ENCODE measurements at regions not wholly inside any gene's neighbourhood (a gene's known extent, or its start where the extent isn't known, plus 50 kb on each side); places are given as distances from the start of the nearest gene placed in this dataset.

DNA sequence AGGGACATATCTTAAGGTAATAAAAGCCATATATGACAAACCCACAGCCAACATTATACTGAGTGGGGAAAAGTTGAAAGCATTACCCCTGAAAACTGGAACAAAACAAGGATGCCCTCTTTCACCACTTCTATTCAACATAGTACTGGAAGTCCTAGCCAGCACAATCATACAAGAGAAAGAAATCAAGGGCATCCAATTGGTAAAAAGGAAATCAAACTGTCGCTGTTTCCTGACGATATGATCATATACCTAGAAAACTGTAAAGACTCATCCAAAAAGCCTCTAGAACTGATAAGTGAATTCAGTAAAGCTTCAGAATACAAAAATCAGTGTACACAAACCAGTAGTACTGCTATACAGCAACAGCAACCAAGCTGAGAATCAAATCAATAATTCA lies 53.8 kb upstream of the PSME4 start:
- Histone ChIP-seq H3K9me3 (replicated peaks) (peaks cover 14% of the 10 kb centered on the region), H3K4me1 (peaks cover 2% of the 10 kb centered on the region), H3K36me3 (peaks cover 6% of the 10 kb centered on the region), H3K27ac (replicated peaks) (no peak overlapping the region), H3K4me3 (no peak overlapping the region), H3K27me3 (ENCODE audit: low read depth) (no peaks in the 10 kb centered on the region)
- DNase-seq, result no peak
- intact Hi-C loops (cut with micrococcal nuclease), result no loop called here
- TF ChIP-seq, protein P1, sequence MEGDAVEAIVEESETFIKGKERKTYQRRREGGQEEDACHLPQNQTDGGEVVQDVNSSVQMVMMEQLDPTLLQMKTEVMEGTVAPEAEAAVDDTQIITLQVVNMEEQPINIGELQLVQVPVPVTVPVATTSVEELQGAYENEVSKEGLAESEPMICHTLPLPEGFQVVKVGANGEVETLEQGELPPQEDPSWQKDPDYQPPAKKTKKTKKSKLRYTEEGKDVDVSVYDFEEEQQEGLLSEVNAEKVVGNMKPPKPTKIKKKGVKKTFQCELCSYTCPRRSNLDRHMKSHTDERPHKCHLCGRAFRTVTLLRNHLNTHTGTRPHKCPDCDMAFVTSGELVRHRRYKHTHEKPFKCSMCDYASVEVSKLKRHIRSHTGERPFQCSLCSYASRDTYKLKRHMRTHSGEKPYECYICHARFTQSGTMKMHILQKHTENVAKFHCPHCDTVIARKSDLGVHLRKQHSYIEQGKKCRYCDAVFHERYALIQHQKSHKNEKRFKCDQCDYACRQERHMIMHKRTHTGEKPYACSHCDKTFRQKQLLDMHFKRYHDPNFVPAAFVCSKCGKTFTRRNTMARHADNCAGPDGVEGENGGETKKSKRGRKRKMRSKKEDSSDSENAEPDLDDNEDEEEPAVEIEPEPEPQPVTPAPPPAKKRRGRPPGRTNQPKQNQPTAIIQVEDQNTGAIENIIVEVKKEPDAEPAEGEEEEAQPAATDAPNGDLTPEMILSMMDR (IDR thresholded peaks at IDR 0.05; ENCODE audit: borderline replicate concordance), result no peak

DNA sequence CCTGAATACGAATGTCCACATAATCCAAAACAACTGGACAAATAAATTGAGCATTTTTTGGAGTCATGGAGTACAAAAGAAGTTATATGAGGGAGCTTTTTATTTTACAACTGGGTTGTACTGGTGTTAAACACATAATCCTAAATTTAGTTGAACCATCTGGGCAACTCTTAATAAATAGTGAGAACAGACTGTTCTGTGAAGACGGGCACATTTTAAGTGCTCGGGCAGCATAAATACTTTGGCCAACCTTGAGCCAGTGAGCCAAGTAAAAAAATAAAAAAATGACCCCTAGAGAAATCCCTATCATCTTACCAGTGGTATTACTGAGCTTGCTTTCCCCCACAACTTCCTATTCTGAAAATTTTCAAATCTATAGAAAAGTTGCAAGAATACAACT lies 50.9 kb upstream of the PSME4 start:
- H3K27ac ChIP-seq (replicated peaks), result peak overlapping the region; percentile 56
- TF ChIP-seq, protein P1 (IDR thresholded peaks at IDR 0.05; ENCODE audit: borderline replicate concordance), result no peak
- peaks cover 6% of the 10 kb centered on the region for H3K36me3 ChIP-seq
- intact Hi-C loops (cut with micrococcal nuclease), result no loop called here
- H3K4me3 ChIP-seq, result no peak overlapping the region
- no peaks in the 10 kb centered on the region for H3K4me1 ChIP-seq
- no peak for DNase-seq
- peaks cover 14% of the 10 kb centered on the region for H3K9me3 ChIP-seq (replicated peaks)
- H3K27me3 ChIP-seq (ENCODE audit: low read depth), result no peaks in the 10 kb centered on the region

DNA sequence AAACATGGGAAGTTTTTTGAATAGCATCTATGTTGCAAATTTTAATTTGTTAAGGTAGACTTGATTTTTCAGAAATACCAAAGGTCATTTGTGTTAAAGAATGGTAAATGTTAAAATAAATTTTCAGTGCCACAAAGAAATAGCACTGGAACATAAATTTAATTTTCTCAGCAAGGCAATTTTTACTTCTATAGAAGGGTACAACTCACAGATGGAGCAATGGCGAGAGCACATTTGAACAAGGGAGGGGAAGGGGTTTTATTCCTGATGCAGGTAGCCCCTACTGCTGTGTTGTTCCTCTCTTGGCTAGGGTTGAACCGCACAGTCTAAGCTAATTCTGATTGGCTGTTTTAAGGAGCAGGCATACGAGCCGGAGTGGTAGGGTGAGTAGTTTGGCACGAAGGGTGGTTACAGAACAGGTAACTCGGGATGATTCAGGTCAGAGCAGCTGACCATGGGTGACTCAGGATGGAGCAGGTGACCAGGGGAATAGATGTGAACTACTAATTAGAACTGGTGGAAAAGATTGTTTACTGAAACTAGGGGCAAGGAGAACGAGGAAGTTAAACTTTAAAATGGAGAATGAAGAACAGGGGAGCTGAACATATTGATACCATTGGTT lies 50.1 kb upstream of the PSME4 start:
- Histone ChIP-seq H3K36me3 (peaks cover 6% of the 10 kb centered on the region), H3K4me3 (no peak overlapping the region), H3K27ac (replicated peaks) (peak overlapping the region; percentile 56), H3K27me3 (ENCODE audit: low read depth) (no peaks in the 10 kb centered on the region), H3K4me1 (peaks cover 4% of the 10 kb centered on the region), H3K9me3 (replicated peaks) (peaks cover 14% of the 10 kb centered on the region)
- DNase-seq, result no peak
- intact Hi-C loops (cut with micrococcal nuclease), result no loop called here
- TF ChIP-seq, protein P1 (IDR thresholded peaks at IDR 0.05; ENCODE audit: borderline replicate concordance), result no peak

All from left ventricle myocardium inferior (tissue), 1 donor.